HEK293 (cell line): ENCODE measurements at regions not wholly inside any gene's neighbourhood (a gene's known extent, or its start where the extent isn't known, plus 50 kb on each side); places are given as distances from the start of the nearest gene placed in this dataset.

ENCODE experiments used
- CTCF ChIA-PET: fragments of 350-600 bp; formaldehyde crosslinking; extraction: SDS; loops from one replicate; lab custom pipeline; 2021; ENCODE audit warnings: antibody characterized with exemption; lab: Yijun Ruan, JAX
- POLR2A ChIA-PET: fragments of 300-600 bp; formaldehyde crosslinking; extraction: SDS; loops from one replicate; lab custom pipeline; 2020; ENCODE audit warnings: antibody characterized with exemption, inconsistent platforms; lab: Yijun Ruan, JAX
- H3K27ac ChIP-seq: fragments of 200-500 bp; sonication (Bioruptor generic); 2 replicates; pipeline ENCODE4 v1.5.1; 2014; ENCODE audit warnings: low read depth, low read length, control low read depth, inconsistent platforms; ENCODE audit errors: extremely low read depth
- H3K36me3 ChIP-seq, 2 experiments: fragments of 200-500 bp in 1 of 2; sonication (Bioruptor generic) in 1 of 2; 1 replicate in 1 of 2; 2 replicates in 1 of 2; pipeline ENCODE4 v1.5.1; 2014 to 2017; ENCODE audit warnings: inconsistent platforms in 2 of 2, low read length in 2 of 2; ENCODE audit not compliant: control insufficient read depth in 2 of 2, insufficient read depth in 1 of 2
- H3K4me1 ChIP-seq: fragments of 200-500 bp; sonication (Bioruptor generic); 2 replicates; pipeline ENCODE4 v1.5.1; 2014; ENCODE audit warnings: mild to moderate bottlenecking, low read length, inconsistent platforms; ENCODE audit not compliant: control insufficient read depth, insufficient read depth
- H3K4me3 ChIP-seq: 2 replicates; pipeline ENCODE4 v1.5.1; 2011; ENCODE audit warnings: low read depth, mild to moderate bottlenecking, control low read depth, low read length, moderate library complexity
- H3K9me3 ChIP-seq: fragments of 200-500 bp; sonication (Bioruptor generic); 2 replicates; pipeline ENCODE4 v1.5.1; 2014; ENCODE audit warnings: low read depth, low read length, inconsistent platforms; ENCODE audit not compliant: control insufficient read depth, insufficient read depth
- ZFP69B ChIP-seq: fragments of 450-650 bp; formaldehyde crosslinking; IDR thresholded peaks from 2 replicates; pipeline ENCODE4 v1.5.1; 2016; ENCODE audit warnings: missing biosample characterization, missing genetic modification characterization
- ZNF10 ChIP-seq: fragments of 450-650 bp; formaldehyde crosslinking; IDR thresholded peaks from 2 replicates; pipeline ENCODE4 v1.5.1; 2017; ENCODE audit warnings: missing biosample characterization, missing genetic modification characterization
- ZNF169 ChIP-seq: fragments of 450-650 bp; formaldehyde crosslinking; IDR thresholded peaks from 2 replicates; pipeline ENCODE4 v1.5.1; 2016; ENCODE audit warnings: missing biosample characterization, missing genetic modification characterization
- ZNF174 ChIP-seq: fragments of 450-650 bp; formaldehyde crosslinking; IDR thresholded peaks from 2 replicates; pipeline ENCODE4 v1.5.0; 2017; ENCODE audit warnings: missing biosample characterization, mild to moderate bottlenecking, missing genetic modification characterization
- ZNF214 ChIP-seq: fragments of 450-650 bp; formaldehyde crosslinking; IDR thresholded peaks from 2 replicates; pipeline ENCODE4 v1.5.1; 2017; ENCODE audit warnings: missing biosample characterization, mild to moderate bottlenecking, missing genetic modification characterization, borderline replicate concordance
- ZNF335 ChIP-seq: fragments of 450-650 bp; formaldehyde crosslinking; conservative IDR thresholded peaks from 2 replicates; pipeline ENCODE4 v1.5.1; 2016; ENCODE audit warnings: missing biosample characterization, missing genetic modification characterization
- ZNF391 ChIP-seq: fragments of 450-650 bp; formaldehyde crosslinking; IDR thresholded peaks from 2 replicates; pipeline ENCODE4 v1.5.1; 2016; ENCODE audit warnings: low read depth, missing biosample characterization, missing genetic modification characterization, borderline replicate concordance
- ZNF398 ChIP-seq: fragments of 450-650 bp; formaldehyde crosslinking; IDR thresholded peaks from 2 replicates; pipeline ENCODE4 v1.5.1; 2017; ENCODE audit warnings: missing biosample characterization, missing genetic modification characterization
- ZNF580 ChIP-seq: fragments of 450-650 bp; formaldehyde crosslinking; IDR thresholded peaks from 2 replicates; pipeline ENCODE4 v1.5.1; 2016; ENCODE audit warnings: missing biosample characterization, missing genetic modification characterization
- ZNF600 ChIP-seq: fragments of 450-650 bp; formaldehyde crosslinking; IDR thresholded peaks from 2 replicates; pipeline ENCODE4 v1.5.1; 2016; ENCODE audit warnings: missing biosample characterization, missing genetic modification characterization
- ZNF658 ChIP-seq: fragments of 450-650 bp; formaldehyde crosslinking; IDR thresholded peaks from 2 replicates; pipeline ENCODE4; 2016; ENCODE audit warnings: missing biosample characterization, missing genetic modification characterization
- ZNF747 ChIP-seq: fragments of 450-650 bp; formaldehyde crosslinking; IDR thresholded peaks from 2 replicates; pipeline ENCODE4 v1.5.1; 2016; ENCODE audit warnings: missing biosample characterization, missing genetic modification characterization
- TF ChIP-seq, protein P1 (sequence below): fragments of 450-650 bp; formaldehyde crosslinking; IDR thresholded peaks from 2 replicates; pipeline ENCODE4 v1.5.1; 2016; ENCODE audit warnings: missing biosample characterization, missing genetic modification characterization
- TF ChIP-seq, protein P2 (sequence below): fragments of 450-650 bp; formaldehyde crosslinking; IDR thresholded peaks from 2 replicates; pipeline ENCODE4 v1.5.1; 2016; ENCODE audit warnings: missing biosample characterization, missing genetic modification characterization
- TF ChIP-seq, protein P3 (sequence below): fragments of 450-650 bp; formaldehyde crosslinking; IDR thresholded peaks from 2 replicates; pipeline ENCODE4 v1.5.1; 2017; ENCODE audit warnings: missing biosample characterization, missing genetic modification characterization
- TF ChIP-seq, protein P4 (sequence below): fragments of 450-650 bp; formaldehyde crosslinking; conservative IDR thresholded peaks from 2 replicates; pipeline ENCODE4 v1.5.1; 2016; ENCODE audit warnings: low read depth, missing biosample characterization, missing genetic modification characterization
- TF ChIP-seq, protein P5 (sequence below): fragments of 450-650 bp; formaldehyde crosslinking; IDR thresholded peaks from 2 replicates; pipeline ENCODE4 v1.5.1; 2016; ENCODE audit warnings: missing biosample characterization, missing genetic modification characterization

- H3K4me1 ChIP-seq: no peaks in the 10 kb centered on the region
- CTCF ChIA-PET: interaction anchor here (0.6 kb wide), 2 partner anchors 221 to 287 kb away, joined by 3 to 4 read pairs; no protein-coding TSS in a partner anchor
- H3K36me3 ChIP-seq: no peaks in the 10 kb centered on the region
These were observed 194.7 kb upstream of the PMEPA1 start for GRCh38 chr20:57904314-57905105.

GRCh38 chr20:57902473-57902872, 192.7 kb upstream of the PMEPA1 start:
- ChIA-PET CTCF (interaction anchor here (0.6 to 1.3 kb wide), 2 partner anchors 126 to 280 kb away, joined by 3 read pairs; no protein-coding TSS in a partner anchor), POLR2A (no interaction called here)
- no peaks in the 10 kb centered on the region for H3K36me3 ChIP-seq
- H3K9me3 ChIP-seq: no peaks in the 10 kb centered on the region
- H3K4me1 ChIP-seq: no peaks in the 10 kb centered on the region
- no peak overlapping the region for H3K27ac ChIP-seq
- H3K4me3 ChIP-seq: no peak overlapping the region
- TF ChIP-seq, protein P1, sequence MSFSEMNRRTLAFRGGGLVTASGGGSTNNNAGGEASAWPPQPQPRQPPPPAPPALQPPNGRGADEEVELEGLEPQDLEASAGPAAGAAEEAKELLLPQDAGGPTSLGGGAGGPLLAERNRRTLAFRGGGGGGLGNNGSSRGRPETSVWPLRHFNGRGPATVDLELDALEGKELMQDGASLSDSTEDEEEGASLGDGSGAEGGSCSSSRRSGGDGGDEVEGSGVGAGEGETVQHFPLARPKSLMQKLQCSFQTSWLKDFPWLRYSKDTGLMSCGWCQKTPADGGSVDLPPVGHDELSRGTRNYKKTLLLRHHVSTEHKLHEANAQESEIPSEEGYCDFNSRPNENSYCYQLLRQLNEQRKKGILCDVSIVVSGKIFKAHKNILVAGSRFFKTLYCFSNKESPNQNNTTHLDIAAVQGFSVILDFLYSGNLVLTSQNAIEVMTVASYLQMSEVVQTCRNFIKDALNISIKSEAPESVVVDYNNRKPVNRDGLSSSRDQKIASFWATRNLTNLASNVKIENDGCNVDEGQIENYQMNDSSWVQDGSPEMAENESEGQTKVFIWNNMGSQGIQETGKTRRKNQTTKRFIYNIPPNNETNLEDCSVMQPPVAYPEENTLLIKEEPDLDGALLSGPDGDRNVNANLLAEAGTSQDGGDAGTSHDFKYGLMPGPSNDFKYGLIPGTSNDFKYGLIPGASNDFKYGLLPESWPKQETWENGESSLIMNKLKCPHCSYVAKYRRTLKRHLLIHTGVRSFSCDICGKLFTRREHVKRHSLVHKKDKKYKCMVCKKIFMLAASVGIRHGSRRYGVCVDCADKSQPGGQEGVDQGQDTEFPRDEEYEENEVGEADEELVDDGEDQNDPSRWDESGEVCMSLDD: no peak
- TF ChIP-seq ZNF398 (tag by site-specific recombination) (no peak), ZNF600 (tag by site-specific recombination) (no peak), ZNF658 (tag by site-specific recombination) (no peak), ZNF335 (tag by site-specific recombination) (no peak), ZNF174 (tag by site-specific recombination) (no peak)
- TF ChIP-seq, protein P2, sequence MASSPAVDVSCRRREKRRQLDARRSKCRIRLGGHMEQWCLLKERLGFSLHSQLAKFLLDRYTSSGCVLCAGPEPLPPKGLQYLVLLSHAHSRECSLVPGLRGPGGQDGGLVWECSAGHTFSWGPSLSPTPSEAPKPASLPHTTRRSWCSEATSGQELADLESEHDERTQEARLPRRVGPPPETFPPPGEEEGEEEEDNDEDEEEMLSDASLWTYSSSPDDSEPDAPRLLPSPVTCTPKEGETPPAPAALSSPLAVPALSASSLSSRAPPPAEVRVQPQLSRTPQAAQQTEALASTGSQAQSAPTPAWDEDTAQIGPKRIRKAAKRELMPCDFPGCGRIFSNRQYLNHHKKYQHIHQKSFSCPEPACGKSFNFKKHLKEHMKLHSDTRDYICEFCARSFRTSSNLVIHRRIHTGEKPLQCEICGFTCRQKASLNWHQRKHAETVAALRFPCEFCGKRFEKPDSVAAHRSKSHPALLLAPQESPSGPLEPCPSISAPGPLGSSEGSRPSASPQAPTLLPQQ: no peak
- TF ChIP-seq, protein P3, sequence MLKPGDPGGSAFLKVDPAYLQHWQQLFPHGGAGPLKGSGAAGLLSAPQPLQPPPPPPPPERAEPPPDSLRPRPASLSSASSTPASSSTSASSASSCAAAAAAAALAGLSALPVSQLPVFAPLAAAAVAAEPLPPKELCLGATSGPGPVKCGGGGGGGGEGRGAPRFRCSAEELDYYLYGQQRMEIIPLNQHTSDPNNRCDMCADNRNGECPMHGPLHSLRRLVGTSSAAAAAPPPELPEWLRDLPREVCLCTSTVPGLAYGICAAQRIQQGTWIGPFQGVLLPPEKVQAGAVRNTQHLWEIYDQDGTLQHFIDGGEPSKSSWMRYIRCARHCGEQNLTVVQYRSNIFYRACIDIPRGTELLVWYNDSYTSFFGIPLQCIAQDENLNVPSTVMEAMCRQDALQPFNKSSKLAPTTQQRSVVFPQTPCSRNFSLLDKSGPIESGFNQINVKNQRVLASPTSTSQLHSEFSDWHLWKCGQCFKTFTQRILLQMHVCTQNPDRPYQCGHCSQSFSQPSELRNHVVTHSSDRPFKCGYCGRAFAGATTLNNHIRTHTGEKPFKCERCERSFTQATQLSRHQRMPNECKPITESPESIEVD (tag by site-specific recombination): no peak

More at GRCh38 chr20:57904314-57905105, 194.7 kb upstream of the PMEPA1 start:
- TF ChIP-seq, protein P4, sequence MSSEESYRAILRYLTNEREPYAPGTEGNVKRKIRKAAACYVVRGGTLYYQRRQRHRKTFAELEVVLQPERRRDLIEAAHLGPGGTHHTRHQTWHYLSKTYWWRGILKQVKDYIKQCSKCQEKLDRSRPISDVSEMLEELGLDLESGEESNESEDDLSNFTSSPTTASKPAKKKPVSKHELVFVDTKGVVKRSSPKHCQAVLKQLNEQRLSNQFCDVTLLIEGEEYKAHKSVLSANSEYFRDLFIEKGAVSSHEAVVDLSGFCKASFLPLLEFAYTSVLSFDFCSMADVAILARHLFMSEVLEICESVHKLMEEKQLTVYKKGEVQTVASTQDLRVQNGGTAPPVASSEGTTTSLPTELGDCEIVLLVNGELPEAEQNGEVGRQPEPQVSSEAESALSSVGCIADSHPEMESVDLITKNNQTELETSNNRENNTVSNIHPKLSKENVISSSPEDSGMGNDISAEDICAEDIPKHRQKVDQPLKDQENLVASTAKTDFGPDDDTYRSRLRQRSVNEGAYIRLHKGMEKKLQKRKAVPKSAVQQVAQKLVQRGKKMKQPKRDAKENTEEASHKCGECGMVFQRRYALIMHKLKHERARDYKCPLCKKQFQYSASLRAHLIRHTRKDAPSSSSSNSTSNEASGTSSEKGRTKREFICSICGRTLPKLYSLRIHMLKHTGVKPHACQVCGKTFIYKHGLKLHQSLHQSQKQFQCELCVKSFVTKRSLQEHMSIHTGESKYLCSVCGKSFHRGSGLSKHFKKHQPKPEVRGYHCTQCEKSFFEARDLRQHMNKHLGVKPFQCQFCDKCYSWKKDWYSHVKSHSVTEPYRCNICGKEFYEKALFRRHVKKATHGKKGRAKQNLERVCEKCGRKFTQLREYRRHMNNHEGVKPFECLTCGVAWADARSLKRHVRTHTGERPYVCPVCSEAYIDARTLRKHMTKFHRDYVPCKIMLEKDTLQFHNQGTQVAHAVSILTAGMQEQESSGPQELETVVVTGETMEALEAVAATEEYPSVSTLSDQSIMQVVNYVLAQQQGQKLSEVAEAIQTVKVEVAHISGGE (tag by site-specific recombination): no peak
- TF ChIP-seq ZNF10 (tag by site-specific recombination): no peak
- no peak for TF ChIP-seq ZNF214 (tag by site-specific recombination)
- TF ChIP-seq ZNF580: no peak
- TF ChIP-seq, protein P5, sequence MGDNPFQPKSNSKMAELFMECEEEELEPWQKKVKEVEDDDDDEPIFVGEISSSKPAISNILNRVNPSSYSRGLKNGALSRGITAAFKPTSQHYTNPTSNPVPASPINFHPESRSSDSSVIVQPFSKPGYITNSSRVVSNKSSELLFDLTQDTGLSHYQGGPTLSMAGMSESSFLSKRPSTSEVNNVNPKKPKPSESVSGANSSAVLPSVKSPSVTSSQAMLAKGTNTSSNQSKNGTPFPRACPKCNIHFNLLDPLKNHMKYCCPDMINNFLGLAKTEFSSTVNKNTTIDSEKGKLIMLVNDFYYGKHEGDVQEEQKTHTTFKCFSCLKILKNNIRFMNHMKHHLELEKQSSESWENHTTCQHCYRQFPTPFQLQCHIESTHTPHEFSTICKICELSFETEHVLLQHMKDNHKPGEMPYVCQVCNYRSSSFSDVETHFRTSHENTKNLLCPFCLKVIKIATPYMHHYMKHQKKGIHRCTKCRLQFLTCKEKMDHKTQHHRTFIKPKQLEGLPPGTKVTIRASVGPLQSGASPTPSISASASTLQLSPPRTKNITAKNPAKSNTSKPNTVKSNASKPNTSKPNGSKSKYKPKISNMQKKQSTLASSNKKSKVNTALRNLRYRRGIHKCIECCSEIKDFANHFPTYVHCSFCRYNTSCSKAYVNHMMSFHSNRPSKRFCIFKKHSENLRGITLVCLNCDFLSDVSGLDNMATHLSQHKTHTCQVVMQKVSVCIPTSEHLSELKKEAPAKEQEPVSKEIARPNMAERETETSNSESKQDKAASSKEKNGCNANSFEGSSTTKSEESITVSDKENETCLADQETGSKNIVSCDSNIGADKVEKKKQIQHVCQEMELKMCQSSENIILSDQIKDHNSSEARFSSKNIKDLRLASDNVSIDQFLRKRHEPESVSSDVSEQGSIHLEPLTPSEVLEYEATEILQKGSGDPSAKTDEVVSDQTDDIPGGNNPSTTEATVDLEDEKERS (tag by site-specific recombination): no peak
- TF ChIP-seq ZNF391 (tag by site-specific recombination): no peak
- TF ChIP-seq ZFP69B (tag by site-specific recombination): no peak
- no peak for TF ChIP-seq ZNF747
- TF ChIP-seq ZNF169 (tag by site-specific recombination): no peak
- TF ChIP-seq ZNF658 (tag by site-specific recombination): no peak
- Histone ChIP-seq H3K9me3 (no peaks in the 10 kb centered on the region), H3K27ac (no peak overlapping the region), H3K4me3 (no peak overlapping the region)
- POLR2A ChIA-PET: no interaction called here
